ENCODE measurements at regions not wholly inside any gene's neighbourhood (a gene's known extent, or its start where the extent isn't known, plus 50 kb on each side); places are given as distances from the start of the nearest gene placed in this dataset.

- no peak for TF ChIP-seq CTCF (IDR thresholded peaks at IDR 0.05; ENCODE audit: insufficient read depth, low read depth, low read length)
- TF ChIP-seq EZH2 (IDR thresholded peaks at IDR 0.05; ENCODE audit: insufficient read depth, low read length), result no peak
Observed at GRCh38 chr1:231108516-231109302, 53.1 kb upstream of the TRIM67 start.

All from astrocyte (in vitro differentiated cells and primary cell).